ENCODE measurements at regions not wholly inside any gene's neighbourhood (a gene's known extent, or its start where the extent isn't known, plus 50 kb on each side); places are given as distances from the start of the nearest gene placed in this dataset.
"Not testable (repeated sequence)": the region's sequence is repeated elsewhere in the genome, so short reads cannot be mapped to it uniquely, and the experiment has no call there.

GRCh38 chr16:46387720-46388119 lies 233.5 kb downstream of the SHCBP1 start:
- DNase-seq: not testable (repeated sequence)

GRCh38 chr16:46386805-46387620 lies 234.2 kb downstream of the SHCBP1 start:
- peak in 1 of 4 experiments; percentile 8 for DNase-seq

DNA sequence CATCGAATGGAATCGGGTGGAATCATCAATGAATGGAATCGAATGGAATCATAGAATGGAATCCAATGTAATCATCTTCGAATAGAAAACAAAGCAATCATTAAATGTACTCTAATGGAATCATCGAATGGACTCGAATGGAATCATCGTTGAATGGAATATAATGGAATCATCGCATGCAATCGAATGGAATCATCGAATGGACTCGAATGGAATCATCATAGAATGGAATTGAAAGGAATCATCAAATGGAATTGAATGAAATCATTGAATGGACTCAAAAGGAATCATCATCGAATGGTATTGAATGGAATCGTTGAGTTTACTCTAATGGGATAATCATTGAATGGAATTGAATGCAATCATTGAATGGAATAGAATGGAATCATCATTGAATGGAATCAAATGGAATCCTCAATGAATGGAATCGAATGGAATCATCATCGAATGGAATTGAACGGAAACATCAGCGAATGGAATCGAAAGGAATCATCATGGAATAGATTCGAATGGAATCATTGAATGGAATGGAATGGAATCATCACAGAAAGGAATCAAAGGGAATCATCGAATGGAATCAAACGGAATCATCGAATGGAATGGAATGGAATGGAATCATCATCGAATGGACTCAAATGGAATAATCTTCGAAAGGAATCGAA lies 234.9 kb downstream of the SHCBP1 start:
- DNase-seq: peak in 2 of 4 experiments; percentile 15 to 38

GRCh38 chr16:46384285-46385061 lies 236.7 kb downstream of the SHCBP1 start:
- peak in 3 of 4 experiments; percentile 9 to 56 (median 21) for DNase-seq

DNA sequence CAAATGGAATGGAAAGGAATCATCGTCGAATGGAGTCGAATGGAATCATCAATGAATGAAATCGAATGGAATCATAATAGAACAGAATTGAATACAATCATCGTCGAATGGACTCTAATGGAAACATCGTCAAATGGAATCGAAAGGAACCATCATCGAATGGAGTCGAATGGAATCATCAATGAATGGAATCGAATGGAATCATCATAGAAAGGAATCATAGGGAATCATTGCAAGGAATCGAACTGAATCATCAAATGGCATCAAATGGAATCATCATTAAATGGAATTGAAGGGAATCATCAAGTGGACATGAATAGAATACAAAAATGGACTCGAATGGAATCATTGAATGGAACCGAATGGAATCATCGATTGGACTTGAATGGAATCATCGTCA lies 237.6 kb downstream of the SHCBP1 start:
- peak in 1 of 4 experiments; percentile 4 for DNase-seq

- DNase-seq: peak in 2 of 4 experiments; percentile 3 to 33
Measured at GRCh38 chr16:46382791-46383541, 238.2 kb downstream of the SHCBP1 start.

DNA sequence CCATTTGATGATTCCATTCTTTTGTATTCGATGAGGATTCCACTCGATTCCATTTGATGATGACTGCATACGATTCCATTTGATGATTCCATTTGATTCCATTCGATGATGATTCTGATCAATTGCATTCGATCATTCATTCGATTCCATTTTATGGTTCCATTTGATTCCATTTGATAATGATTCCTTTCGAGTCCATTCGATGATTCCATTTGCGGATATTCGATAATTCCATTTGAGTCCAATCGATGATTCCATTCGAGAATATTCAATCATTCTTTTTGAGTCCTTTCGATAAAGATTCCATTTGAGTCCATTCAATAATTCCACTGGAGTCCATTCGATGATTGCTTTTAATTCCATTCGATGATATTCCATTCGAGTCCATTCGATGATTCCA lies 239.1 kb downstream of the SHCBP1 start:
- DNase-seq: peak in 1 of 4 experiments; percentile 1

GRCh38 chr16:46381344-46381743 lies 239.8 kb downstream of the SHCBP1 start:
- DNase-seq: peak in 1 of 4 experiments; percentile 6
